ENCODE measurements at regions not wholly inside any gene's neighbourhood (a gene's known extent, or its start where the extent isn't known, plus 50 kb on each side); places are given as distances from the start of the nearest gene placed in this dataset.
"Not testable (repeated sequence)": the region's sequence is repeated elsewhere in the genome, so short reads cannot be mapped to it uniquely, and the experiment has no call there.

- DNase-seq (ENCODE audit: low spot score) = no peak
- in situ Hi-C loops (cut with HindIII; ENCODE audit: low sequenced_read_pairs) = no loop called here
Measured at GRCh38 chr18:1361936-1362335, 457.3 kb downstream of the ADCYAP1 start.

DNA sequence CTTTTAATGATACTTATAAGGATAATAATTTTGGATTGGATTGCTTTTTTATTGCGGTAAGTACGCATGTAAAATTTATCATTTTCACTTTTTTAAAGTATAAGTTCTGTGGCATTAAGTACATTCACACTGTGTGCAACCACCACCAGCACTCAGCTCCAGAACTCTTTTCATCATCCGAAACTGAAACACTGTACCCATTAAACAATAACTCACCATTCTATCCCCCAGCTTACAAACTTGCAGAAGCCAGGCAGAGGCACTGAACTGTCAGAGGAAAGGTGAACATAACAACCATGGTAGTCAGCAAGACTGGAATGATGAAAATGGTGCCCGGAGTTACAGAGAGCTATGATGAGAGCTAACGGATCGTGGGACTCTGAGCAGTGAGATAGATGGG lies 465.9 kb downstream of the ADCYAP1 start:
- DNase-seq (ENCODE audit: low spot score) = no peak
- in situ Hi-C loops (cut with HindIII; ENCODE audit: low sequenced_read_pairs) = no loop called here

- no peak for DNase-seq (ENCODE audit: low spot score)
- in situ Hi-C loops (cut with HindIII; ENCODE audit: low sequenced_read_pairs) = no loop called here
Measured at GRCh38 chr18:1371724-1372123, 467.1 kb downstream of the ADCYAP1 start.

- in situ Hi-C loops (cut with HindIII; ENCODE audit: low sequenced_read_pairs) = no loop called here
- DNase-seq (ENCODE audit: low spot score) = no peak
Measured at GRCh38 chr18:1383465-1383864, 478.8 kb downstream of the ADCYAP1 start.

DNA sequence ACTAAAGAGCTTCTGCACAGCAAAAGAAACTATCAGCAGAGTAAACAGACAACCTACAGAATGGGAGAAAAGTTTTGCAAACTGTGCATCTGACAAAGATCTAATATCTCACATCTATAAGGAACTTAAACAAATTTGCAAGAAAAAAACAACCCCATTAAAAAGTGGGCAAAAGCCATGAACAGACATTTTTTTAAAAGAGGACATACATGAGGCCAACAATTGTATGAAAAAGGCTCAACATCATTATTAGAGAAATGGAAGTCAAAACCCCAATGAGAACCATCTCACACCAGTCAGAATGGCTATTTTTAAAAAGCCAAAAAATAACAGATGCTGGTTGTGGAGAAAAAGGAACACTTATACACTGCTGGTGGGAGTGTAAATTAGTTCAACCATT lies 483.8 kb downstream of the ADCYAP1 start:
- DNase-seq (ENCODE audit: low spot score); in situ Hi-C loops (cut with HindIII; ENCODE audit: low sequenced_read_pairs): not testable (repeated sequence)

GRCh38 chr18:1392046-1392445 lies 487.4 kb downstream of the ADCYAP1 start:
- in situ Hi-C loops (cut with HindIII; ENCODE audit: low sequenced_read_pairs) = no loop called here
- no peak for DNase-seq (ENCODE audit: low spot score)

DNA sequence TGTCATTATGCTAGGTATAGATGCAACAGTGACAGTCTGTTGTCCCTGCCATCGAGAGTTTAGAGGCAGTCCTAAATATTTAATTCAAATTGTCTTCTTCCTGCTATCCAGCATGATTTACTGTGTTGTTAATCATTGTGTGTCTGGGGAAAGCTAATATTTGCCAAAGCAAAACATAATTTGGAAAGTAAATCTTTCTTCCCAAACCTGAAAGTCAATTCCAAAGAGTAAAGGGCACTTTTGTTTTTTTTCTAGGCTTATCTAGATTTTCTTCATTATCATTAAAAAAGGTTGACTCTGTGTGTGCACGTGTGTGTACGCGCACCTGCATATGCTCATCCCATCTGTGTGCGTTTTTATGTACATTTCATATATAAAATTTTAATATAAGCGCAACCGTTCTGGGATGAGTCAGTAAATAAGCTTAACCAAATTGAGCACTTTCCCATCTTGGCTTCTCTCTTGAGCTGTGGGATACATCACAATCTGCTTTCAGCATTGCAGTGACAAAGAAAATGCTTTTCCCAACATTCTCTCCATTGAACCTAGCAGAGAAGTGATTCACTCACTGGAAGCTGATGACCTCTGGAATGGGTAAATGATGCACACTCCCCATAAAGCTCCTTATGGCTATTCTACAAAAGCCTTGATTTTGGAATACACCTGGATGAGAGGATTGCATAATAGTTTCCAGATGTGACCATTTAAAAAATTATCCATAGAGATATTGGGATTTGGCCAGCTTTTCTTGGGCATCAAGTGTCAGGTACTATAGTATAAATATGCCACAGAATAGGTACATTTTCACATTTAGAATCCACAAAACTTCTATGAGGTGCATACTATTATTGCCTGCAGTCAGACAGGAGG lies 488.4 kb downstream of the ADCYAP1 start:
- in situ Hi-C loops (cut with HindIII; ENCODE audit: low sequenced_read_pairs) = no loop called here
- no peak for DNase-seq (ENCODE audit: low spot score)

DNA sequence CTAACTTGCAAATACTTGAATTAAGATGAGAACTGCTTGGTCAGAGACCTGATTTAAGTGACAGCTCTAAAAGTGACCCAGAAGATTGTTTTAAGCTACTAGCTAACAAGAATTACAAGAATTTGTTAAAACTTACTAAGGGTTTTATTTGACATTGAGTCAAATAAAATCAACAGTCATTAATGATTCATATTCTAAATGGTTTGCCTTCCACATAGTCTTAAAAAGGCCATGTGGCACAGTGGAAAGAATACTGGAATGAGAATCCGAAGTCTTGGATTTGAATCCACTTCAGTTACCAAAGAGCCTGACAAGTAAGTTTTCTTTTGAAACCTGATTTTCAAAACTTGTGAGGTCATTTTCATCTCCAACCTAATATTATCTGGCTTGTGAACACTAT lies 489.3 kb downstream of the ADCYAP1 start:
- no peak for DNase-seq (ENCODE audit: low spot score)
- in situ Hi-C loops (cut with HindIII; ENCODE audit: low sequenced_read_pairs) = no loop called here

GRCh38 chr18:1394426-1394825 lies 489.8 kb downstream of the ADCYAP1 start:
- in situ Hi-C loops (cut with HindIII; ENCODE audit: low sequenced_read_pairs) = no loop called here
- DNase-seq (ENCODE audit: low spot score) = no peak

DNA sequence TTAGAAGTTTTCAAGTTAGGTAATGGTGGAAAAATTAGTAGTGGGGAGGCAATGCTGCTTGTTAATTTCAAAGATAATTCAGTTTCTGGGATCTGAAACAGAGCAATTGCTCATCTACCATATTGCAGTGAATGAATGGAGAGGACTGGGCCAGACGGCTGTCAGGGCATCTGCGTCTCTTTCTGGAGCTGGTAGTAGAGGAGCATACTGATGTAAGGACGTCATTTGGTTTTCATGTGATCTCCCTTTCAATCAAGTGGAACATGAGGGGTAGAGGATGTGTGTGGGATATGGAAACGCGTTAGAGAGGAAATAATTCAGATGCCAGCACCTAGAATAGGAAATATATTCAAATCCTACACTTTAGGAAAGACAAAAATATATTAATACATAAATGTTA lies 490.3 kb downstream of the ADCYAP1 start:
- in situ Hi-C loops (cut with HindIII; ENCODE audit: low sequenced_read_pairs) = no loop called here
- no peak for DNase-seq (ENCODE audit: low spot score)

DNA sequence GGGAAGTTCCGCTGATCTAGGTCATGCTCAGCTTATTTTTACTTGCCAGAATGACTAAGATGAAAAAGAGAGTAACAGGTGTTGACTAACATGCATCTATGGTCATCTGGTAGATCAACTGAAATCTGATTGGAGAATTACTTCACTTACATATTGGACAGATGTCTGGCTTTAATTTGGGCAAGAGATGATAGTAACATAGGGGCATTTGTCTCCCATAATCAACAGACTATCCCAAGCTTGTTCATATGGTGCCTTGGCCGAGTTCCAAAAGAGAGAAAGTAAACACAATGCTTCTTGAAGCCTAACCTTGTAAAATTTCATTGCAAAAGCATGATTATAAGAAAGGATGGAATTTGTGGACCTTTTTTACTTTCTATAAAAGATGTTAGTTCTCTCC lies 503.7 kb downstream of the ADCYAP1 start:
- peak; percentile 66 for DNase-seq (ENCODE audit: low spot score)
- in situ Hi-C loops (cut with HindIII; ENCODE audit: low sequenced_read_pairs) = no loop called here

DNA sequence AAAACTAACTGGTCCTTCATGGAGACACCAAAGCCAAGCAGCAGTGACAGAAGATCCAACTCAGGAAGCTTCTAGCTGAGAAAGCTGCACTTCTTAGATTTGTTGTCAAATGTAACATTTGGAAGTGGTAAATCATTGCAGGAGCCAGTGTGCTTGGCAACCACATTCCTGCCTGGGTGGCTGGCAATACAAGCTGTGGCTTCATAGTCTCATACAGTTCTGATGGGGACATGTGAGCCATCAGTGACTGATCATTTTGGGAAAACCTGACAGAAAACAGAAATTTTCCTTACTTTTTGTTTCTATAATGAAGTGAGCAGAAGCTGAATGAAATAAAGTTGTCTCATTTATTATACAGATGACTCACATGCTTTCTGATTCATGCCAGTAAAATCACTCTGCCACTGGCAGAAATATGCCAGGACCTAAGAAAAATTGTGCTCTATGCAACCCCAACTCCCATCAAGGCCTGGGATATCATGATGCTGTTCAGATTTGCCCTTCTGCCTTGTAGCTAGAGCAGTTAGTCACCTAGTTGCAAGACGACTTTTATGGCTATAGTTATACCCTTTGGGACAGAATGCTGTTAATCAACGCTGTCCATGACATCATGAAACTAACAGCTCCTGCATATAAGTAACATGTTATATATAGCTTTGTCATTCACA lies 508.1 kb downstream of the ADCYAP1 start:
- DNase-seq (ENCODE audit: low spot score) = peak; percentile 18
- in situ Hi-C loops (cut with HindIII; ENCODE audit: low sequenced_read_pairs) = no loop called here

DNA sequence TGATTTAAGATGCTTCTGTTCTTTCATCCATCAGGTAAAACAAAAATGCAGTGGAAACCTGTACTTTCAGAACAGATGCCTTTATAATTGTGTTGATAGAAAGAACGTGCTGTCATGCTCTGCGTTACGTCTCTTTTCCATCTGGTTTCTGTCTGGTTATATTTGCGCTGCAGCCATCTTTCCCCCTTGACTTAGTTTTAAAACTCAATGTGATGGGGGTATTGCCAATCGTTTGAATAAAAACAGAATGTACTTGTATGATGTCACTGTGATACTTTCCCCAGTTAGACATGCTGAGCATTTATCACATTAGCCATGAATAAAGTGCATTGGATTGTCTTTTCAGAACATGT lies 508.6 kb downstream of the ADCYAP1 start:
- in situ Hi-C loops (cut with HindIII; ENCODE audit: low sequenced_read_pairs) = no loop called here
- no peak for DNase-seq (ENCODE audit: low spot score)

- in situ Hi-C loops (cut with HindIII; ENCODE audit: low sequenced_read_pairs) = no loop called here
- no peak for DNase-seq (ENCODE audit: low spot score)
Measured at GRCh38 chr18:1416074-1416473, 511.4 kb downstream of the ADCYAP1 start.

DNA sequence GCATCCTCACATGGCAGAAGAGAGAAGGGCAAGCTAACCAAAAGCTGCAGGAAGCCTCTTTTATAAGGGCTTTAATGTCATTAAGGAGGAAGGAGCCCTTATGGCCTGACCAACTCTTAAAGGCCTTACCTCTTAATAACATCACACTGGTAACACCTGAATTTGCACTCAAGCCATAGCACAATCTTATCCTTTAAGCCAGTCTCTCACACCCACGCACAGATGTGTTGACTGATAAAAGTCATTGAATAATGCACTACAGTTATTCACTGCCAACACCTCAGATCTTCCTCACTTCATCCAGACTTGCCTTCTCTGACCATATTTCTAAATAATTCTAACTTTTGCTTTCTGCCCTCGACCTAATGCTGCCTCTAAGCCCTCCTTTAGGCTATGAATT lies 516.8 kb downstream of the ADCYAP1 start:
- in situ Hi-C loops (cut with HindIII; ENCODE audit: low sequenced_read_pairs) = no loop called here
- no peak for DNase-seq (ENCODE audit: low spot score)

- DNase-seq (ENCODE audit: low spot score) = no peak
- in situ Hi-C loops (cut with HindIII; ENCODE audit: low sequenced_read_pairs) = no loop called here
Measured at GRCh38 chr18:1422634-1423033, 518.0 kb downstream of the ADCYAP1 start.

GRCh38 chr18:1425679-1426078 lies 521.0 kb downstream of the ADCYAP1 start:
- no peak for DNase-seq (ENCODE audit: low spot score)
- in situ Hi-C loops (cut with HindIII; ENCODE audit: low sequenced_read_pairs) = no loop called here

- in situ Hi-C loops (cut with HindIII; ENCODE audit: low sequenced_read_pairs) = no loop called here
- no peak for DNase-seq (ENCODE audit: low spot score)
Measured at GRCh38 chr18:1435487-1435886, 530.8 kb downstream of the ADCYAP1 start.

- DNase-seq (ENCODE audit: low spot score) = no peak
- in situ Hi-C loops (cut with HindIII; ENCODE audit: low sequenced_read_pairs) = no loop called here
Measured at GRCh38 chr18:1436199-1436598, 531.5 kb downstream of the ADCYAP1 start.

GRCh38 chr18:1438458-1438910 lies 533.8 kb downstream of the ADCYAP1 start:
- DNase-seq (ENCODE audit: low spot score) = no peak
- in situ Hi-C loops (cut with HindIII; ENCODE audit: low sequenced_read_pairs) = no loop called here

DNA sequence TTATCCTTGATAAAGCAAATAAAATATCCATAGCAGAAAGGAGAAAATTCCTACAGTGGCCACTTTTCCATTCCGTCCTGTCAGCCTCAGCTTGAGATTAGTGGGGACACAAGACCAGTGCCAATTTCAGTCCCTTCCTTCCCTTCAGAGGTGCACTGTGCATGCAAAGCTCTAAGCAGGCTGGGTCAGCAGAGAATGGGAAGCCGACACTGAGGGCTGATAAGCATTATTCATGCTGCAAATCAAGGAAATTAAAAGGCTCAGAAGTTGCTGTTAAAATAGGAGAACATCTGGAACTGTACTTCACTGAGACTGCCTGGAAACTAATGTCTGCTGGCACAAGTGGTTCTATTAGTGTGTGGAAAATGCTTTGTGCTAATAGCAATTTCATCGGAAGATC lies 534.3 kb downstream of the ADCYAP1 start:
- in situ Hi-C loops (cut with HindIII; ENCODE audit: low sequenced_read_pairs) = no loop called here
- no peak for DNase-seq (ENCODE audit: low spot score)

Measured in G401 (cell line).